ENCODE measurements at regions not wholly inside any gene's neighbourhood (a gene's known extent, or its start where the extent isn't known, plus 50 kb on each side); places are given as distances from the start of the nearest gene placed in this dataset.

DNA sequence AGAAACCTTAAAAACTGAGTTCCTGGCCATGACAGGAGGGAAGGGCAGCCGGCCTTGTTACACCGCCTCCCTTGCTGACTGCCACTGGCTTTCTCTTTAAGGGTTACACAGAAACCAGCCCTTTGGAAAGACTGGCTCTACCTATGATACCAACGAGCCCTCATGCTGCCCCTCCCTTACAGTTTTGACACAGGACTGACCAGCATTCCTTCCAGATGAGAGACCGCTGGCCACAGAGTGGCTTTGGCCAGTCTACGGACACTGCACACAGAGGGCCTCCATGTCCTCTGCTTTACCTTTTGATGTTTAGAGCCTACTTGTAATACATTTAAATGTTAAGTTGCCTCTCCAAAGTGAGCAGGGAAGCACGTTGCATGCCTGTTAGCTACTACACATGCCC, 243.2 kb upstream of the GMDS start:
- TF ChIP-seq POLR2A (IDR thresholded peaks at IDR 0.05), result no peak
- TF ChIP-seq CTCF (IDR thresholded peaks at IDR 0.05), result no peak
- TF ChIP-seq EP300 (IDR thresholded peaks at IDR 0.05), result no peak
